H9 (cell line): ENCODE measurements at regions not wholly inside any gene's neighbourhood (a gene's known extent, or its start where the extent isn't known, plus 50 kb on each side); places are given as distances from the start of the nearest gene placed in this dataset.

Experiments
- DNase-seq: peaks from one replicate; pipeline ENCODE4 v3.0.0-alpha.2; 2017
- H2AFZ ChIP-seq: one replicate; pipeline ENCODE4 v1.6.1; 2013; ENCODE audit warnings: mild to moderate bottlenecking, low read length, control low read depth, moderate library complexity
- H2AK5ac ChIP-seq: 2 replicates; pipeline ENCODE4 v1.6.1; 2013; ENCODE audit warnings: low read length, control low read depth, mixed read lengths; ENCODE audit not compliant: insufficient read length
- H2BK120ac ChIP-seq: one replicate; pipeline ENCODE4 v1.6.1; 2013; ENCODE audit warnings: low read depth, mild to moderate bottlenecking, low read length, control low read depth, inconsistent platforms; ENCODE audit not compliant: poor library complexity, severe bottlenecking
- H2BK12ac ChIP-seq: 2 replicates; pipeline ENCODE4 v1.6.1; 2013; ENCODE audit warnings: low read length, control low read depth, mixed read lengths, low read depth; ENCODE audit not compliant: insufficient read length
- H2BK15ac ChIP-seq: 2 replicates; pipeline ENCODE4 v1.6.1; 2013; ENCODE audit warnings: low read depth, low read length, control low read depth
- H2BK20ac ChIP-seq: one replicate; pipeline ENCODE4 v1.6.1; 2013; ENCODE audit warnings: low read depth, mild to moderate bottlenecking, low read length, control low read depth, inconsistent platforms; ENCODE audit not compliant: poor library complexity, severe bottlenecking
- H2BK5ac ChIP-seq: 2 replicates; pipeline ENCODE4 v1.6.1; 2013; ENCODE audit warnings: low read length, control low read depth, mixed read lengths; ENCODE audit not compliant: insufficient read length
- H3K14ac ChIP-seq: 2 replicates; pipeline ENCODE4 v1.6.1; 2013; ENCODE audit warnings: low read length, control low read depth; ENCODE audit not compliant: insufficient read depth
- H3K18ac ChIP-seq: 2 replicates; pipeline ENCODE4 v1.6.1; 2013; ENCODE audit warnings: low read depth, mild to moderate bottlenecking, mixed read lengths, low read length, control low read depth; ENCODE audit not compliant: insufficient read length
- H3K23ac ChIP-seq: 2 replicates; pipeline ENCODE4 v1.6.1; 2013; ENCODE audit warnings: low read length, control low read depth, mixed read lengths, low read depth; ENCODE audit not compliant: insufficient read length
- H3K23me2 ChIP-seq: 2 replicates; pipeline ENCODE4 v1.6.1; 2013; ENCODE audit warnings: low read depth, mild to moderate bottlenecking, mixed read lengths, low read length, control low read depth; ENCODE audit not compliant: insufficient read length, poor library complexity, severe bottlenecking
- H3K27ac ChIP-seq: 2 replicates; pipeline ENCODE4 v1.5.1; 2013; ENCODE audit warnings: low read length, control low read depth, mixed read lengths, low read depth; ENCODE audit not compliant: insufficient read length
- H3K27me3 ChIP-seq: 2 replicates; pipeline ENCODE4 v1.6.1; 2013; ENCODE audit warnings: low read length, control low read depth, inconsistent platforms; ENCODE audit not compliant: insufficient read depth
- H3K4ac ChIP-seq: 2 replicates; pipeline ENCODE4 v1.6.1; 2013; ENCODE audit warnings: low read depth, mild to moderate bottlenecking, control low read depth, inconsistent platforms, low read length, moderate library complexity
- H3K4me1 ChIP-seq: 2 replicates; pipeline ENCODE4 v1.6.1; 2013; ENCODE audit warnings: low read length, control low read depth, inconsistent platforms; ENCODE audit not compliant: insufficient read depth
- H3K4me2 ChIP-seq: 2 replicates; pipeline ENCODE4 v1.6.1; 2013; ENCODE audit warnings: low read length, control low read depth, mixed read lengths; ENCODE audit not compliant: insufficient read length, insufficient read depth
- H3K56ac ChIP-seq: 2 replicates; pipeline ENCODE4 v1.6.1; 2013; ENCODE audit warnings: low read depth, mild to moderate bottlenecking, mixed read lengths, low read length, control low read depth; ENCODE audit not compliant: insufficient read length
- H3K79me1 ChIP-seq: 2 replicates; pipeline ENCODE4 v1.6.1; 2013; ENCODE audit warnings: low read depth, mild to moderate bottlenecking, moderate library complexity, low read length, control low read depth, inconsistent platforms; ENCODE audit not compliant: insufficient read depth, poor library complexity, severe bottlenecking
- H3K79me2 ChIP-seq: 2 replicates; pipeline ENCODE4 v1.6.1; 2013; ENCODE audit warnings: low read length, control low read depth, inconsistent platforms; ENCODE audit not compliant: insufficient read depth
- H3K9ac ChIP-seq: 2 replicates; pipeline ENCODE4 v1.6.1; 2013; ENCODE audit warnings: low read length, control low read depth, mixed read lengths; ENCODE audit not compliant: insufficient read length; ENCODE audit errors: extremely low read depth
- H3K9me3 ChIP-seq: one replicate; pipeline ENCODE4 v1.6.1; 2013; ENCODE audit warnings: low read depth, low read length, inconsistent platforms; ENCODE audit not compliant: control insufficient read depth
- H3T11ph ChIP-seq: one replicate; pipeline ENCODE4 v1.6.1; 2013; ENCODE audit warnings: mild to moderate bottlenecking, low read length, control low read depth, inconsistent platforms
- H4K20me1 ChIP-seq: one replicate; pipeline ENCODE4 v1.6.1; 2013; ENCODE audit not compliant: control insufficient read depth, insufficient read length, insufficient read depth
- H4K5ac ChIP-seq: 2 replicates; pipeline ENCODE4 v1.6.1; 2013; ENCODE audit warnings: low read depth, mild to moderate bottlenecking, mixed read lengths, low read length, control low read depth; ENCODE audit not compliant: insufficient read length
- H4K8ac ChIP-seq: replicated peaks from 2 replicates; pipeline ENCODE4 v1.6.1; 2013; ENCODE audit warnings: low read length, control low read depth, mixed read lengths, low read depth; ENCODE audit not compliant: insufficient read length
- H4K91ac ChIP-seq: 2 replicates; pipeline ENCODE4 v1.6.1; 2013; ENCODE audit warnings: low read depth, mild to moderate bottlenecking, moderate library complexity, mixed read lengths, low read length, control low read depth; ENCODE audit not compliant: insufficient read length
- H3K27ac Mint-ChIP-seq, 3 experiments: 2 replicates in 2 of 3; 3 replicates in 1 of 3; pipeline ENCODE4 v1.8.0; 2020 to 2021; ENCODE audit warnings: mixed read lengths in 3 of 3, mild to moderate bottlenecking in 1 of 3, moderate library complexity in 1 of 3
- H3K27me3 Mint-ChIP-seq: 2 replicates; pipeline ENCODE4 v1.8.0; 2021; ENCODE audit warnings: low read depth, mild to moderate bottlenecking, moderate library complexity, mixed read lengths
- H3K36me3 Mint-ChIP-seq, 3 experiments: 2 replicates in 2 of 3; 3 replicates in 1 of 3; pipeline ENCODE4 v1.8.0; 2020 to 2021; ENCODE audit warnings: low read depth in 3 of 3, mixed read lengths in 3 of 3; ENCODE audit not compliant: insufficient read depth in 1 of 3
- H3K4me1 Mint-ChIP-seq, 2 experiments: 2 replicates each; pipeline ENCODE4 v1.8.0; 2020; ENCODE audit warnings: mixed read lengths in 2 of 2
- H3K4me3 Mint-ChIP-seq, 2 experiments: 2 replicates in 1 of 2; 3 replicates in 1 of 2; pipeline ENCODE4 v1.8.0; 2020 to 2021; ENCODE audit warnings: mild to moderate bottlenecking in 2 of 2, mixed read lengths in 2 of 2, moderate library complexity in 1 of 2
- H3K9me3 Mint-ChIP-seq, 2 experiments: 2 replicates in 1 of 2; 3 replicates in 1 of 2; pipeline ENCODE4 v1.8.0; 2020; ENCODE audit warnings: mild to moderate bottlenecking in 2 of 2, mixed read lengths in 2 of 2, moderate library complexity in 1 of 2
- WGBS: extraction: QIAGEN DNeasy Blood & Tissue Kit; methylation state at CpG from one replicate; pipeline ENCODE4 v1.1.7; 2013; ENCODE audit warnings: missing lambda C conversion rate, low lambda C conversion rate, mixed read lengths; ENCODE audit not compliant: insufficient read length; ENCODE audit errors: extremely low coverage; 5-methylcytosine and 5-hydroxymethylcytosine counted together
- TF ChIP-seq, protein P1 (sequence below): fragments of 200-600 bp; sonication (generic); conservative IDR thresholded peaks from 3 replicates; pipeline ENCODE4 v1.8.0; 2021; ENCODE audit warnings: antibody characterized with exemption, mild to moderate bottlenecking

DNA sequence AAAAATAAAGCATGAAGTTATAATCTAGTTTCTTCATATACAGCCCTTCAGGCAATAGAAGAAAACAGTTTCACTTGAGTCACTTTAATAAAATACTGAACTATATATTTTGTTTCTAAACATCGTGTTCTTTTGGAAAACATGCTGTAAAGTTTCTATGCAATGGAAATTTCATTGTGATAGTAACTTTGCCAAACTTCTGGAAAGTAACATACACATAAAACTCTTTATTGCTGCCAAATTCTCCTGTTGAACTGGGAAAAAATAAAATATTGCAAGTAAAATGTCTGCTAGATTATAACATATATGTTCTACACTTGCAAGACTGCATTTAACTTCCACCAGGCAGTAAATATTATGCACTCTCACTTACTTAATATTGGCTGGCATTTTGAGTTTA is 635.4 kb downstream of the SPRY1 start:
- H2BK5ac ChIP-seq, result no peak overlapping the region
- H3K18ac ChIP-seq, result no peak overlapping the region
- no peak overlapping the region for H3K27ac Mint-ChIP-seq
- H4K5ac ChIP-seq, result no peak overlapping the region
- H3K4me1 Mint-ChIP-seq, result peaks cover 4 to 14% of the 10 kb centered on the region in 2 experiments; a peak in 2 of 4 replicates
- H2AK5ac ChIP-seq, result no peak overlapping the region
- H3K4ac ChIP-seq, result no peak overlapping the region
- no peaks in the 10 kb centered on the region for H3K23me2 ChIP-seq
- no peak overlapping the region for H2BK20ac ChIP-seq
- H3K4me3 Mint-ChIP-seq, result no peak overlapping the region
- H3T11ph ChIP-seq, result no peak overlapping the region
- TF ChIP-seq, protein P1, sequence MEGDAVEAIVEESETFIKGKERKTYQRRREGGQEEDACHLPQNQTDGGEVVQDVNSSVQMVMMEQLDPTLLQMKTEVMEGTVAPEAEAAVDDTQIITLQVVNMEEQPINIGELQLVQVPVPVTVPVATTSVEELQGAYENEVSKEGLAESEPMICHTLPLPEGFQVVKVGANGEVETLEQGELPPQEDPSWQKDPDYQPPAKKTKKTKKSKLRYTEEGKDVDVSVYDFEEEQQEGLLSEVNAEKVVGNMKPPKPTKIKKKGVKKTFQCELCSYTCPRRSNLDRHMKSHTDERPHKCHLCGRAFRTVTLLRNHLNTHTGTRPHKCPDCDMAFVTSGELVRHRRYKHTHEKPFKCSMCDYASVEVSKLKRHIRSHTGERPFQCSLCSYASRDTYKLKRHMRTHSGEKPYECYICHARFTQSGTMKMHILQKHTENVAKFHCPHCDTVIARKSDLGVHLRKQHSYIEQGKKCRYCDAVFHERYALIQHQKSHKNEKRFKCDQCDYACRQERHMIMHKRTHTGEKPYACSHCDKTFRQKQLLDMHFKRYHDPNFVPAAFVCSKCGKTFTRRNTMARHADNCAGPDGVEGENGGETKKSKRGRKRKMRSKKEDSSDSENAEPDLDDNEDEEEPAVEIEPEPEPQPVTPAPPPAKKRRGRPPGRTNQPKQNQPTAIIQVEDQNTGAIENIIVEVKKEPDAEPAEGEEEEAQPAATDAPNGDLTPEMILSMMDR, result no peak
- no peak overlapping the region for H2AFZ ChIP-seq
- H3K14ac ChIP-seq, result no peak overlapping the region
- H3K4me2 ChIP-seq, result no peak overlapping the region
- DNase-seq, result no peak
- H2BK12ac ChIP-seq, result no peak overlapping the region
- H3K27me3 Mint-ChIP-seq, result no peaks in the 10 kb centered on the region
- no peak overlapping the region for H3K23ac ChIP-seq
- H3K9ac ChIP-seq, result no peak overlapping the region
- no peaks in the 10 kb centered on the region for H3K9me3 Mint-ChIP-seq
- H4K8ac ChIP-seq, result no peak overlapping the region
- H2BK15ac ChIP-seq, result no peak overlapping the region
- H3K4me1 ChIP-seq, result no peaks in the 10 kb centered on the region; the same call in 1 of the 2 replicates
- H4K20me1 ChIP-seq, result no peaks in the 10 kb centered on the region
- no peaks in the 10 kb centered on the region for H3K79me1 ChIP-seq
- no peaks in the 10 kb centered on the region for H3K27me3 ChIP-seq
- no peaks in the 10 kb centered on the region for H3K36me3 Mint-ChIP-seq
- no peak overlapping the region for H3K27ac ChIP-seq
- no peak overlapping the region for H3K56ac ChIP-seq
- no peak overlapping the region for H4K91ac ChIP-seq
- H2BK120ac ChIP-seq, result no peak overlapping the region
- H3K9me3 ChIP-seq, result no peaks in the 10 kb centered on the region
- no peaks in the 10 kb centered on the region for H3K79me2 ChIP-seq
- no CpG with 5 or more reads among the region's 1 CpG for WGBS
